ENCODE measurements at regions not wholly inside any gene's neighbourhood (a gene's known extent, or its start where the extent isn't known, plus 50 kb on each side); places are given as distances from the start of the nearest gene placed in this dataset.
"Not testable (repeated sequence)": the region's sequence is repeated elsewhere in the genome, so short reads cannot be mapped to it uniquely, and the experiment has no call there.

GRCh38 chr4:81326581-81326980 is 111.6 kb upstream of the PRKG2 start:
- no peak for TF ChIP-seq CTCF (IDR thresholded peaks at IDR 0.05; ENCODE audit: extremely low read depth, low read depth, low read length)
- Histone ChIP-seq H4K20me1 (ENCODE audit: insufficient read depth, low read length) (no peaks in the 10 kb centered on the region), H3K4me3 (ENCODE audit: insufficient read depth, low read length) (no peak overlapping the region), H3K36me3 (ENCODE audit: insufficient read depth, low read length) (no peaks in the 10 kb centered on the region), H3K9me3 (ENCODE audit: low read depth, low read length) (no peaks in the 10 kb centered on the region), H3K27me3 (ENCODE audit: insufficient read depth, low read length) (no peaks in the 10 kb centered on the region), H3K79me2 (ENCODE audit: insufficient read depth, low read length) (no peaks in the 10 kb centered on the region), H3K4me2 (ENCODE audit: insufficient read depth, low read length) (no peak overlapping the region), H2AFZ (ENCODE audit: low read length) (no peak overlapping the region), H3K27ac (ENCODE audit: low read depth, low read length) (no peak overlapping the region), H3K4me1 (ENCODE audit: insufficient read depth, low read length) (no peaks in the 10 kb centered on the region)
- no peak for DNase-seq (ENCODE audit: insufficient read length, low spot score, missing footprints)

- not testable (repeated sequence) for DNase-seq (ENCODE audit: insufficient read length, low spot score, missing footprints); H2AFZ ChIP-seq (ENCODE audit: low read length)
Measured at GRCh38 chr4:81324594-81324993, 109.6 kb upstream of the PRKG2 start.

DNA sequence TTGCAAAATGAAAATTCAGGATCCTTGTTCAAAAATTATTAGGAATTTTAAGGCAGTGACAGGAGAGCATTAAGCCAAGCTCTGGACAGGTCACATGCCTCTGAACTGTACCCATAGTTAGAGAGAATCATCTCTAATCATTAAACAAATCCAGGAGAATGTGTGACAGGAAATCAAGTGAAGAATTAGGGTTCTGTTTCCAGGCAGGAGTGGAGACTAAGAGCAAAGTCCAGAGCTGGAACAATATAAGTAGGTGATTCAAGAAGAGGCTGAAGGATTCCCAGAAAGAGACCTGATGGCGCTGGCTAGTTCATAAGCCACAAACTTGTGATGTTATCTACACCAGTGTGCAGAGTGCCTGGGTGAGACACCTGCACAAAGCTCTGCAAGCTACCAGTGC is 104.6 kb upstream of the PRKG2 start:
- Histone ChIP-seq H3K9me3 (ENCODE audit: low read depth, low read length) (no peaks in the 10 kb centered on the region), H3K27me3 (ENCODE audit: insufficient read depth, low read length) (no peaks in the 10 kb centered on the region), H3K4me3 (ENCODE audit: insufficient read depth, low read length) (no peak overlapping the region), H3K79me2 (ENCODE audit: insufficient read depth, low read length) (no peaks in the 10 kb centered on the region), H3K36me3 (ENCODE audit: insufficient read depth, low read length) (no peaks in the 10 kb centered on the region), H3K4me1 (ENCODE audit: insufficient read depth, low read length) (no peaks in the 10 kb centered on the region), H3K27ac (ENCODE audit: low read depth, low read length) (no peak overlapping the region), H4K20me1 (ENCODE audit: insufficient read depth, low read length) (no peaks in the 10 kb centered on the region), H2AFZ (ENCODE audit: low read length) (no peak overlapping the region), H3K4me2 (ENCODE audit: insufficient read depth, low read length) (no peak overlapping the region)
- no peak for DNase-seq (ENCODE audit: insufficient read length, low spot score, missing footprints)
- TF ChIP-seq CTCF (IDR thresholded peaks at IDR 0.05; ENCODE audit: extremely low read depth, low read depth, low read length), result no peak

More at GRCh38 chr4:81324594-81324993, 109.6 kb upstream of the PRKG2 start:
- H3K27ac ChIP-seq (ENCODE audit: low read depth, low read length); H3K36me3 ChIP-seq (ENCODE audit: insufficient read depth, low read length); H3K79me2 ChIP-seq (ENCODE audit: insufficient read depth, low read length); H3K9me3 ChIP-seq (ENCODE audit: low read depth, low read length); H4K20me1 ChIP-seq (ENCODE audit: insufficient read depth, low read length); H3K27me3 ChIP-seq (ENCODE audit: insufficient read depth, low read length); H3K4me2 ChIP-seq (ENCODE audit: insufficient read depth, low read length); H3K4me1 ChIP-seq (ENCODE audit: insufficient read depth, low read length); H3K4me3 ChIP-seq (ENCODE audit: insufficient read depth, low read length): not testable (repeated sequence)

DNA sequence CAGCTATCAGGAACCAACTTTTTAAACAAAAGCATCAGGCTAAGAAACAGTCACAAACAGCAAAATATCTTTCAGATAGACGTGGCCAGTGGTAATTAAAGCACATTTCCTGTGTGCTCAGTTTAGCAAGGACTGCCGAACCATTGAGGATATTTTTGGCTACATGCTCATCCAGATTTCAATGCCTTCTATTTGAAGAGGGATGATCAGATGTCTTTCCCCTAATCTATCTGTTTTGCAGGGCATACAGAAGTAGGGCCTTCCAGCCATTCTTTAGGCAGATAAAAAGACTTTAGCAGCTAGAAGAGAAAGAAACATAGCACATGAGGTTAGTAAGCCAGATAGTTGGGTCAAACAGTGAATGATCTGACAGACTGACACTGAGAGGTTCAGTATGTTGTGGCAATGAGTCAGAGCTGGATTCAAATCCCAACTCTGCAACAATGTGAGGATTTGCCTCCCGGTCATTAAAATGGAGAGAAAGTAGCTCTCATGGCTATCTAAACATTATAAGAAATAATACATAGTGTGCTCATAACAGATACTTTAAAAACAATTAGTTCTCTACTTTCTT is 100.0 kb upstream of the PRKG2 start:
- no peaks in the 10 kb centered on the region for H4K20me1 ChIP-seq (ENCODE audit: insufficient read depth, low read length)
- no peaks in the 10 kb centered on the region for H3K79me2 ChIP-seq (ENCODE audit: insufficient read depth, low read length)
- DNase-seq (ENCODE audit: insufficient read length, low spot score, missing footprints), result no peak
- no peak for TF ChIP-seq CTCF (IDR thresholded peaks at IDR 0.05; ENCODE audit: extremely low read depth, low read depth, low read length)
- H3K36me3 ChIP-seq (ENCODE audit: insufficient read depth, low read length), result no peaks in the 10 kb centered on the region
- no peak overlapping the region for H3K4me3 ChIP-seq (ENCODE audit: insufficient read depth, low read length)
- H3K9me3 ChIP-seq (ENCODE audit: low read depth, low read length), result no peaks in the 10 kb centered on the region
- no peaks in the 10 kb centered on the region for H3K27me3 ChIP-seq (ENCODE audit: insufficient read depth, low read length)
- no peak overlapping the region for H3K27ac ChIP-seq (ENCODE audit: low read depth, low read length)
- no peaks in the 10 kb centered on the region for H3K4me1 ChIP-seq (ENCODE audit: insufficient read depth, low read length)
- peak overlapping the region; percentile 10 for H2AFZ ChIP-seq (ENCODE audit: low read length)
- peak overlapping the region; percentile 18 for H3K4me2 ChIP-seq (ENCODE audit: insufficient read depth, low read length)
